HepG2 (cell line): ENCODE measurements at regions not wholly inside any gene's neighbourhood (a gene's known extent, or its start where the extent isn't known, plus 50 kb on each side); places are given as distances from the start of the nearest gene placed in this dataset.

Source experiments
- ATAC-seq: fragments of 200-7000 bp; cut with Tn5 transposase; 3 replicates; pipeline ENCODE4 v1.9.1; 2020; ENCODE audit warnings: mild to moderate bottlenecking, moderate library complexity
- BruUV-seq: library from RNA; stranded (reverse); fragments of 400-500 nt; replicated peaks from 2 replicates; lab custom pipeline; 2021; lab: Mats Ljungman, UMichigan
- CTCF ChIA-PET: fragments of 300-600 bp; formaldehyde crosslinking; extraction: SDS; loops from one replicate; lab custom pipeline; 2021; ENCODE audit warnings: low total read pairs, inconsistent platforms, low intra/inter-chr PET ratio; lab: Yijun Ruan, JAX
- POLR2A ChIA-PET: fragments of 350-600 bp; sonication (Branson Sonifier 250); formaldehyde crosslinking; loops from one replicate; lab custom pipeline; 2020; ENCODE audit warnings: antibody characterized with exemption, inconsistent platforms; lab: Yijun Ruan, JAX
- DNase-seq: peaks from one replicate; pipeline ENCODE4 v3.0.0-alpha.2; 2015; ENCODE audit warnings: low spot score
- FAIRE-seq: peaks from 3 replicates; lab custom pipeline; 2011; peaks lifted over from hg19 to GRCh38; lab: Jason Lieb, UNC
- H2AFZ ChIP-seq: one replicate; pipeline ENCODE4 v1.6.1; 2011; ENCODE audit warnings: low read length, inconsistent platforms
- H3K27ac ChIP-seq: fragments of 300-600 bp; 3 replicates; pipeline ENCODE4 v1.8.0; 2011; ENCODE audit warnings: mixed run types, mild to moderate bottlenecking, mixed read lengths, low read length, inconsistent platforms; ENCODE audit not compliant: insufficient read depth; ENCODE audit errors: extremely low read length
- H3K27me3 ChIP-seq, 2 experiments: fragments of 200-600 bp in 1 of 2; 2 replicates in 1 of 2; 3 replicates in 1 of 2; pipeline versions ENCODE4 v1.6.0 to v1.8.0; 2011; ENCODE audit warnings: low read length in 2 of 2, mild to moderate bottlenecking in 2 of 2, moderate library complexity in 2 of 2, inconsistent platforms in 1 of 2; ENCODE audit not compliant: insufficient read depth in 2 of 2, control insufficient read depth in 1 of 2
- H3K36me3 ChIP-seq, 2 experiments: fragments of 200-600 bp in 1 of 2; replicated peaks in 1 of 2; 2 replicates in 1 of 2; 3 replicates in 1 of 2; pipeline versions ENCODE4 v1.5.1 to v1.8.0; 2011; ENCODE audit warnings: low read length in 2 of 2, inconsistent platforms in 1 of 2; ENCODE audit not compliant: insufficient read depth in 2 of 2, control insufficient read depth in 1 of 2
- H3K4me1 ChIP-seq: 2 replicates; pipeline ENCODE4 v1.5.1; 2012; ENCODE audit warnings: low read length, inconsistent platforms; ENCODE audit not compliant: insufficient read depth
- H3K4me2 ChIP-seq: 2 replicates; pipeline ENCODE4 v1.6.0; 2011; ENCODE audit warnings: low read depth, low read length, inconsistent platforms
- H3K4me3 ChIP-seq, 3 experiments: fragments of 200-600 bp in 1 of 3; sonication (generic), shearing (Covaris generic) in 1 of 3; replicated peaks in 1 of 3; 2 replicates each; pipeline ENCODE4 v1.5.1; 2011 to 2016; ENCODE audit warnings: low read length in 3 of 3, inconsistent platforms in 2 of 3, low read depth in 2 of 3, mild to moderate bottlenecking in 2 of 3, control low read depth in 1 of 3, mixed read lengths in 1 of 3; ENCODE audit not compliant: insufficient read depth in 1 of 3
- H3K79me2 ChIP-seq: one replicate; pipeline ENCODE4 v1.6.1; 2011; ENCODE audit warnings: low read length, inconsistent platforms; ENCODE audit not compliant: insufficient read depth
- H3K9ac ChIP-seq: 2 replicates; pipeline ENCODE4 v1.6.0; 2011; ENCODE audit warnings: mild to moderate bottlenecking, low read depth, low read length, inconsistent platforms; ENCODE audit not compliant: insufficient read depth
- H3K9me3 ChIP-seq: 2 replicates; pipeline ENCODE4 v1.5.1; 2012; ENCODE audit warnings: mild to moderate bottlenecking, low read length
- H4K20me1 ChIP-seq: 2 replicates; pipeline ENCODE4 v1.6.0; 2011; ENCODE audit warnings: inconsistent platforms, mild to moderate bottlenecking, low read length, moderate library complexity; ENCODE audit not compliant: insufficient read depth
- BRCA1 ChIP-seq: sonication (generic); formaldehyde crosslinking; IDR thresholded peaks from 2 replicates; pipeline ENCODE4 v1.4.0; 2020; ENCODE audit warnings: missing genetic modification reagents
- KLF16 ChIP-seq, 2 experiments: sonication (generic) in 1 of 2; formaldehyde crosslinking in 1 of 2; IDR thresholded peaks; 2 replicates each; pipeline versions ENCODE4 v1.6.1 to v1.8.0; 2016 to 2023; ENCODE audit warnings: missing genetic modification reagents in 2 of 2, missing compliant biosample characterization in 1 of 2
- NPAS2 ChIP-seq: sonication (generic); formaldehyde crosslinking; IDR thresholded peaks from 2 replicates; pipeline ENCODE4 v1.8.0; 2022; ENCODE audit warnings: mild to moderate bottlenecking, missing genetic modification reagents, borderline replicate concordance
- ZNF614 ChIP-seq: IDR thresholded peaks from 2 replicates; pipeline ENCODE4 v1.6.1; 2018; ENCODE audit warnings: missing biosample characterization, missing genetic modification reagents, inconsistent platforms, borderline replicate concordance
- ZNF773 ChIP-seq: sonication (generic); formaldehyde crosslinking; IDR thresholded peaks from 2 replicates; pipeline ENCODE4 v1.4.0; 2020; ENCODE audit warnings: missing genetic modification reagents, borderline replicate concordance
- WGBS: methylation state at CpG from one replicate; pipeline ENCODE4 v1.1.6; 2017; ENCODE audit warnings: low lambda C conversion rate; 5-methylcytosine and 5-hydroxymethylcytosine counted together
- in situ Hi-C: cut with HindIII; loops from 2 replicates; pipeline ENCODE4 v1.10.0; 2017; ENCODE audit warnings: low pct_unique_long_range_greater_than_20kb; ENCODE audit not compliant: extremely low pct_ligation_motif_present
- intact Hi-C: fragments of 100-400 bp; cut with micrococcal nuclease; formaldehyde crosslinking; loops from one replicate; pipeline ENCODE4 v1.10.0; 2022; ENCODE audit not compliant: unreplicated experiment
- TF ChIP-seq, protein P1 (sequence below): sonication (generic); formaldehyde crosslinking; IDR thresholded peaks from 2 replicates; pipeline ENCODE4 v1.4.0; 2020; ENCODE audit warnings: missing genetic modification reagents, borderline replicate concordance
- TF ChIP-seq, protein P2 (sequence below): sonication (generic); formaldehyde crosslinking; IDR thresholded peaks from 2 replicates; pipeline ENCODE4 v1.9.0; 2021; ENCODE audit warnings: missing genetic modification reagents, borderline replicate concordance
- TF ChIP-seq, protein P3 (sequence below): sonication (generic); formaldehyde crosslinking; IDR thresholded peaks from 2 replicates; pipeline ENCODE4 v1.5.1; 2020; ENCODE audit warnings: missing genetic modification reagents, mild to moderate bottlenecking, borderline replicate concordance
- TF ChIP-seq, protein P4 (sequence below): sonication (generic); formaldehyde crosslinking; IDR thresholded peaks from 2 replicates; pipeline ENCODE4 v1.4.0; 2020; ENCODE audit warnings: missing genetic modification reagents

DNA sequence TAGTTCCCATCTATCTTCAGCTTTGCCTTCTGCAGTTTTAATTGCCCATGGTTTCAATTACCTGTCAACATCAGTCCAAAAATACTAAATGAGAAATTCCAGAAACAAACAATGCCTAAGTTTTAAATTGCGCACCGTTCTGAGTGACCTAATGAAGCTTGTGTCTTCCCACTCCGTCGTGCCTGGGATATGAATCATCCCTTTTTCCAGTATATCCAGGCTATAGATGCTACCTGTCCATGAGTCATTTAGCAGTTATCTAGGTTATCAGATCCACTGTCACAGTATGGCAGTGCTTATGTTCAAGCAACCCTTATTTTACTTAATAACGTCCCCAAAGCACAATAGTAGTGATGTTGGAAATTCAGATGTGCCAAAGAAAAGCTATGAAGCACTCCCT is 363.6 kb upstream of the FAM241A start:
- CTCF ChIA-PET = no interaction called here
- Histone ChIP-seq H3K27me3 (no peaks in the 10 kb centered on the region; a peak in 1 of 5 replicates), H3K9ac (no peak overlapping the region), H3K9me3 (no peaks in the 10 kb centered on the region), H3K27ac (no peak overlapping the region), H3K4me1 (no peaks in the 10 kb centered on the region), H3K36me3 (no peaks in the 10 kb centered on the region), H4K20me1 (no peaks in the 10 kb centered on the region), H2AFZ (no peak overlapping the region), H3K79me2 (no peaks in the 10 kb centered on the region), H3K4me3 (no peak overlapping the region), H3K4me2 (no peak overlapping the region)
- intact Hi-C loops = no loop called here
- no peak for ATAC-seq
- BruUV-seq = no TSS peak
- POLR2A ChIA-PET = no interaction called here
- WGBS = 0% methylated on average over 5 of the region's 5 CpGs
- DNase-seq = peak; percentile 5
- in situ Hi-C loops = no loop called here
- no peak for FAIRE-seq
- TF ChIP-seq BRCA1 (CRISPR knock-in tag) (no peak), ZNF614 (CRISPR knock-in tag) (no peak), ZNF773 (CRISPR knock-in tag) (no peak), KLF16 (CRISPR knock-in tag; IDR thresholded peaks at IDR 0.05) (no peak), NPAS2 (CRISPR knock-in tag) (no peak)
- TF ChIP-seq, protein P1, sequence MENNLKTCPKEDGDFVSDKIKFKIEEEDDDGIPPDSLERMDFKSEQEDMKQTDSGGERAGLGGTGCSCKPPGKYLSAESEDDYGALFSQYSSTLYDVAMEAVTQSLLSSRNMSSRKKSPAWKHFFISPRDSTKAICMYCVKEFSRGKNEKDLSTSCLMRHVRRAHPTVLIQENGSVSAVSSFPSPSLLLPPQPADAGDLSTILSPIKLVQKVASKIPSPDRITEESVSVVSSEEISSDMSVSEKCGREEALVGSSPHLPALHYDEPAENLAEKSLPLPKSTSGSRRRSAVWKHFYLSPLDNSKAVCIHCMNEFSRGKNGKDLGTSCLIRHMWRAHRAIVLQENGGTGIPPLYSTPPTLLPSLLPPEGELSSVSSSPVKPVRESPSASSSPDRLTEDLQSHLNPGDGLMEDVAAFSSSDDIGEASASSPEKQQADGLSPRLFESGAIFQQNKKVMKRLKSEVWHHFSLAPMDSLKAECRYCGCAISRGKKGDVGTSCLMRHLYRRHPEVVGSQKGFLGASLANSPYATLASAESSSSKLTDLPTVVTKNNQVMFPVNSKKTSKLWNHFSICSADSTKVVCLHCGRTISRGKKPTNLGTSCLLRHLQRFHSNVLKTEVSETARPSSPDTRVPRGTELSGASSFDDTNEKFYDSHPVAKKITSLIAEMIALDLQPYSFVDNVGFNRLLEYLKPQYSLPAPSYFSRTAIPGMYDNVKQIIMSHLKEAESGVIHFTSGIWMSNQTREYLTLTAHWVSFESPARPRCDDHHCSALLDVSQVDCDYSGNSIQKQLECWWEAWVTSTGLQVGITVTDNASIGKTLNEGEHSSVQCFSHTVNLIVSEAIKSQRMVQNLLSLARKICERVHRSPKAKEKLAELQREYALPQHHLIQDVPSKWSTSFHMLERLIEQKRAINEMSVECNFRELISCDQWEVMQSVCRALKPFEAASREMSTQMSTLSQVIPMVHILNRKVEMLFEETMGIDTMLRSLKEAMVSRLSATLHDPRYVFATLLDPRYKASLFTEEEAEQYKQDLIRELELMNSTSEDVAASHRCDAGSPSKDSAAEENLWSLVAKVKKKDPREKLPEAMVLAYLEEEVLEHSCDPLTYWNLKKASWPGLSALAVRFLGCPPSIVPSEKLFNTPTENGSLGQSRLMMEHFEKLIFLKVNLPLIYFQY (CRISPR knock-in tag) = no peak
- TF ChIP-seq, protein P2, sequence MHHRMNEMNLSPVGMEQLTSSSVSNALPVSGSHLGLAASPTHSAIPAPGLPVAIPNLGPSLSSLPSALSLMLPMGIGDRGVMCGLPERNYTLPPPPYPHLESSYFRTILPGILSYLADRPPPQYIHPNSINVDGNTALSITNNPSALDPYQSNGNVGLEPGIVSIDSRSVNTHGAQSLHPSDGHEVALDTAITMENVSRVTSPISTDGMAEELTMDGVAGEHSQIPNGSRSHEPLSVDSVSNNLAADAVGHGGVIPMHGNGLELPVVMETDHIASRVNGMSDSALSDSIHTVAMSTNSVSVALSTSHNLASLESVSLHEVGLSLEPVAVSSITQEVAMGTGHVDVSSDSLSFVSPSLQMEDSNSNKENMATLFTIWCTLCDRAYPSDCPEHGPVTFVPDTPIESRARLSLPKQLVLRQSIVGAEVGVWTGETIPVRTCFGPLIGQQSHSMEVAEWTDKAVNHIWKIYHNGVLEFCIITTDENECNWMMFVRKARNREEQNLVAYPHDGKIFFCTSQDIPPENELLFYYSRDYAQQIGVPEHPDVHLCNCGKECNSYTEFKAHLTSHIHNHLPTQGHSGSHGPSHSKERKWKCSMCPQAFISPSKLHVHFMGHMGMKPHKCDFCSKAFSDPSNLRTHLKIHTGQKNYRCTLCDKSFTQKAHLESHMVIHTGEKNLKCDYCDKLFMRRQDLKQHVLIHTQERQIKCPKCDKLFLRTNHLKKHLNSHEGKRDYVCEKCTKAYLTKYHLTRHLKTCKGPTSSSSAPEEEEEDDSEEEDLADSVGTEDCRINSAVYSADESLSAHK (CRISPR knock-in tag) = no peak
- TF ChIP-seq, protein P3, sequence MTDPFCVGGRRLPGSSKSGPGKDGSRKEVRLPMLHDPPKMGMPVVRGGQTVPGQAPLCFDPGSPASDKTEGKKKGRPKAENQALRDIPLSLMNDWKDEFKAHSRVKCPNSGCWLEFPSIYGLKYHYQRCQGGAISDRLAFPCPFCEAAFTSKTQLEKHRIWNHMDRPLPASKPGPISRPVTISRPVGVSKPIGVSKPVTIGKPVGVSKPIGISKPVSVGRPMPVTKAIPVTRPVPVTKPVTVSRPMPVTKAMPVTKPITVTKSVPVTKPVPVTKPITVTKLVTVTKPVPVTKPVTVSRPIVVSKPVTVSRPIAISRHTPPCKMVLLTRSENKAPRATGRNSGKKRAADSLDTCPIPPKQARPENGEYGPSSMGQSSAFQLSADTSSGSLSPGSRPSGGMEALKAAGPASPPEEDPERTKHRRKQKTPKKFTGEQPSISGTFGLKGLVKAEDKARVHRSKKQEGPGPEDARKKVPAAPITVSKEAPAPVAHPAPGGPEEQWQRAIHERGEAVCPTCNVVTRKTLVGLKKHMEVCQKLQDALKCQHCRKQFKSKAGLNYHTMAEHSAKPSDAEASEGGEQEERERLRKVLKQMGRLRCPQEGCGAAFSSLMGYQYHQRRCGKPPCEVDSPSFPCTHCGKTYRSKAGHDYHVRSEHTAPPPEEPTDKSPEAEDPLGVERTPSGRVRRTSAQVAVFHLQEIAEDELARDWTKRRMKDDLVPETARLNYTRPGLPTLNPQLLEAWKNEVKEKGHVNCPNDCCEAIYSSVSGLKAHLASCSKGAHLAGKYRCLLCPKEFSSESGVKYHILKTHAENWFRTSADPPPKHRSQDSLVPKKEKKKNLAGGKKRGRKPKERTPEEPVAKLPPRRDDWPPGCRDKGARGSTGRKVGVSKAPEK = no peak
- TF ChIP-seq, protein P4, sequence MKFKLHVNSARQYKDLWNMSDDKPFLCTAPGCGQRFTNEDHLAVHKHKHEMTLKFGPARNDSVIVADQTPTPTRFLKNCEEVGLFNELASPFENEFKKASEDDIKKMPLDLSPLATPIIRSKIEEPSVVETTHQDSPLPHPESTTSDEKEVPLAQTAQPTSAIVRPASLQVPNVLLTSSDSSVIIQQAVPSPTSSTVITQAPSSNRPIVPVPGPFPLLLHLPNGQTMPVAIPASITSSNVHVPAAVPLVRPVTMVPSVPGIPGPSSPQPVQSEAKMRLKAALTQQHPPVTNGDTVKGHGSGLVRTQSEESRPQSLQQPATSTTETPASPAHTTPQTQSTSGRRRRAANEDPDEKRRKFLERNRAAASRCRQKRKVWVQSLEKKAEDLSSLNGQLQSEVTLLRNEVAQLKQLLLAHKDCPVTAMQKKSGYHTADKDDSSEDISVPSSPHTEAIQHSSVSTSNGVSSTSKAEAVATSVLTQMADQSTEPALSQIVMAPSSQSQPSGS (CRISPR knock-in tag) = no peak
